GM21390 (cell line): ENCODE measurements at regions not wholly inside any gene's neighbourhood (a gene's known extent, or its start where the extent isn't known, plus 50 kb on each side); places are given as distances from the start of the nearest gene placed in this dataset.
"Not testable (repeated sequence)": the region's sequence is repeated elsewhere in the genome, so short reads cannot be mapped to it uniquely, and the experiment has no call there.

Experiments used
- ATAC-seq: cut with Tn5 transposase; IDR thresholded peaks from one replicate; pipeline ENCODE4 v1.9.1; 2021; ENCODE audit not compliant: unreplicated experiment

DNA sequence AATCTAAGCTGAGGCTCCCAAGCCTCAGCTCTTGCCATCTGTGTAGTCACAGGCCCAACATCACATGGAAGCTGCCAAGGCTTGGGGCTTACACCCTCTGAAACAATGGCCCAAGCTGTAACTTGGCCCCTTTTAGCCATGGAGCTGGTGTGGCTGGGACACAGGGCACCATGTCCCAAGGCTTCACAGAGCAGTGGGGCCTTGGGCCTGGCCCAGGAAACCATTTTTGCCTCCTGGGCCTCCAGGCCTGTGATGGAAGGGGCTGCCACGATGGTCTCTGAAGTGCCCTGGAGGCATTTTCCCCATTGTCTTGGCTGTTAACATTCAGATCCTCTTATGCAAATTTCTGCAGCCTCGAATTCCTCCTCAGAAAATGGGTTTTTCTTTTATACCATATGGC, 952.3 kb upstream of the GOT2 start:
- ATAC-seq = no peak

- ATAC-seq = no peak
Observed at GRCh38 chr16:59684911-59685310, 950.8 kb upstream of the GOT2 start.

- ATAC-seq = no peak
Observed at GRCh38 chr16:59683709-59684108, 949.6 kb upstream of the GOT2 start.

DNA sequence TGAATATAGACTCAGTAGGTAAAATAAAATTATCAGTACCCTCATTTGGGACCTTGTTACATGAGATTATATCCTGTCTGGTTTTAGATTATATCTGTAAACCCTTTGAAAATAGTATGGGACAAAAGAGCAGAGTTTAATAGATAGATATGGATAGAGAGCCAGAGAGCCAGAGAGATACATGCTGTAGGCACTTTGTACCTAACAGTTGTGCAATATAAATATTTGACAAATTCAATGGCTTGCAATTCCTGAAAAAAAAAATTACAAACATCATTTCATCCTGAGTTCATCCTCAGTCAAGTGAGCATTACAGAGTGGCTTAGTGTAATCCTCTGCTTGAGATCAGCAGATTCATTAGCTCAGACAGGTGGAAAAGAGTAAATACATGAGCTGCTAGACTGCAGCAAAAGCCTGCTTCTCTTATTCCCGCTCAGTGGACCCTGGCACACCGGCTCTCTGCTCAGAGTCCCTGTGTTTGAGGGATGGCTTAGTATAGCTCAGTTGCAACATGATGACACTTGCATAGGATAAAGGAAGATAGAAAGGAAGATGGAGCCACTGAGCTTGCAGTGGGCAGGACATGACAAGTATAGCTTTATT, 931.6 kb upstream of the GOT2 start:
- ATAC-seq = no peak

- no peak for ATAC-seq
Observed at GRCh38 chr16:59658572-59658971, 924.5 kb upstream of the GOT2 start.

DNA sequence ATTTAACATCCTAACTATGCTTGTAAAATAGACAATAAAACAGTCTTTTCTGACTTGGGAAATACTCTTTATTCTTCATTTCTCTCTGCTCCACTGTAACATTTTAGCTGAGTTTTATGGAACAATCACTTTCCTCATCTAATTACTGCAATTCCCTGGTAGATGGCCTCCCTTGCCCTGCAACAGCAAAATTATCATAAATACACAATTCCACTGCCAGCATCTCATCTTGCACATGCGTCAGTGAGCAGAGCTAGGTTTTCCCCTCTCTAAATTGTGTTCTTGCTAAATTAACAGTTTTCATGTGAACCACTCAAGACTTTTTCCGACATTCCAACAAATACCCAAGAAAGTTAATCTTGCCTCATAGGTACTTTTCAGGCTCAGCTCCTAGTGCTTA, 920.9 kb upstream of the GOT2 start:
- ATAC-seq = no peak

DNA sequence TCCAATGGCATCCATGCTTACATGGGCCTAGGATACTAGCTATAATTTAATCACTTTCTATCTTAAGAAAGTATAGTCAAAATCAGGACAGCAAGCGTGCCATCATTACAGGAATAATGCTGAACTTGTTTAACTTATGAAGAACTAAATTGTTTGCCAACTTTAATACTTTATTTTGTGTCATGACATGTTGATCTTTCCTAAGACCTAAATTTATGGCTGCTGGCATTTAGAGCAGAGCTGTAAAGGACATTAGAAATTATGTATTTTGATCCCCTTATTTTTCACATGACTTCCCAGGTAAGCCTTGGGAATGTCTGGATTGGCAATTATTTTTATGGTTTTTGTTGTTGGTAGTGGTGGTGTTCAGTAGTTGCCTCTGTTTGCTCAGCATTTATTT, 920.3 kb upstream of the GOT2 start:
- ATAC-seq = no peak

DNA sequence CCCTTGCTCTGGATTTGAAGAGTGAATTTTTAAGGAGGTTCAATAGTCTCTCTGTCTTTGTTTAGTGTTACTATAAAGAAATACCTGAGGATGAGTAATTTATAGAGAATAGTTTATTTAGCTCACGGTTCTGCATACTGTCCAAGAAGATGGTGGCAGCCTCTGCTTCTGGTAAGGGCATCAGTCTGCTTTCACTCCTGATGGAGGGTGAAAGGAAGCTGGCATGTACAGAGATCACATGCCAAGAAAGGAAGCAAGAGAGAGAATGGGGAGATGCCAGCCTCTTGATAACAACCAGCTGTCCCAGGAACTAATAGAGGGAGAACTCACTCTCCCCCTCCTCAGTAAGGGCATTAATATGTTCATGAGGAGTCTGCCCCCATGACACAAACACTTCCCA, 917.5 kb upstream of the GOT2 start:
- ATAC-seq = no peak

- no peak for ATAC-seq
Observed at GRCh38 chr16:59645194-59645593, 911.1 kb upstream of the GOT2 start.

GRCh38 chr16:59635674-59636073, 901.6 kb upstream of the GOT2 start:
- ATAC-seq = no peak

- ATAC-seq = no peak
Observed at GRCh38 chr16:59634951-59635350, 900.8 kb upstream of the GOT2 start.

DNA sequence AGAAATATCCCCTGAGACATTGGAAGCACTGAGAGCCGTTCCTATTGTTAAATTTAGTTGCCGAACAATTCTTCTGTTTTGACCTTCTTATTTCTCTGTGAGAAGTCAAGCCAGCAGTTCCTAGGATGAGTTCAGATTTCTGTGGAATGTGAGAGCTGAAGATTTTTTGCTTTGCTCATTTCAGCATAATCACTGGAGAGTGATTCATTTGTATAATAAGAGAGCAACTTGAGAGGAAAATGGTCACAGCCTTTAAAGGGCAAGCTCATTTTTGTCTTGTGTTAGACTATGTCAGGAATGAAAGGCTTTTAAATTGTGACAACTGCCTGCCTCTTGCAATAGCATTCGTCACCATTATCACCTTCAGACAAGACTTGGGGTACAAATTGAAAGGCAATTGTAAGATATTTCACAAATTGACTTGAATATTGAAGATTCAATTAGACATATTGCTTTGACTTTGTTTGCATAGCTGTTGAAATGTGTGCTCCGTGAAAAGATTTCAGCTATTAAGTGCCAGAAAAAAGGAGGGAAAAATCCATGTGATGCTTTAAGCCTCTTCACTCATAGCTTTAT, 900.0 kb upstream of the GOT2 start:
- ATAC-seq = no peak

DNA sequence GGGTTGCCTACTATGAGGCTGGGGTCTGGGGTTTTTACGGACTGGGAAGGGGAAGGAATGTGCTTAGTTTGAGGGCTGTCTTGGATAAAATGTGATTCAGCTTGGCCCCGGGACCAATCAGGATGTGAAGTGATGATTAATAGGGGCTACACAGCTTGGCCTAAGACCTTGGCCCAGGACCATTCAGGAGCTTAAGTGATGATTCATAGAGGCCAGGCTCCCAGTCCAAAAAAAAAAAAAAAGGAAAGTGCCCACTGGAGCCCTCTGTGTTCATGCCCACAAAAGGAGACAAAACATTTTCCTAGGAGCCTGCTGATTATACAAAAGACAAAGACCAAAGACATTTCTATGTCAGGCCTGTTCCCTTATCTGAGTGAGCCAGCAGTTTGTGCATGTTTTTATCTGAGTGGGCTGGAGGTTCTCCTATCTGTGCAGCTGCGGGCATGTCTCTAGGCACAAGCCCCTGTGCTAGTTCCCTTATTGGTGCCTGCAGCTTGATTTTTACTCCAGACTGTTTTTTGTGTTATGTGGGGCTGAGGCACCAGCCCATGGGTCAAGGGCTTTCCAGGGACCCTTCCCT, 898.2 kb upstream of the GOT2 start:
- no peak for ATAC-seq

DNA sequence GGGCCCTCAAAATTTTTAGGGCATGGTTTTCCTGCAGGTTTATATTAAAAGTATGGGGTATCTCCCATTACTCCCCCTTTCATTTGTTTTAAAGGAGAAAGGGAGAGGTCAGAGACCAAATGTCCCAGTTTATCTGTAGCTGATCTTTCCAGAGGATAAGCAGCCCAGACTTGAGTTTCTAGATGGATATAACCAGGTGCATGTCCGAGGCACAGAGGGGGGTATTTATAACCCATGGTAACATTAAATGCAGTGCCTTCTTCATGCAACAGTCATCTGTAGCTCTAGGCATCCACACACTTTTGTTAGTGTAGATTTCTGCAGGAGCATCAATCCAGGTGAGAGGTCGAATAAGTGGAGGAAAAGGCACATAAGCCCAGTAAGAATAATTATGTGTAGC, 890.3 kb upstream of the GOT2 start:
- not testable (repeated sequence) for ATAC-seq

DNA sequence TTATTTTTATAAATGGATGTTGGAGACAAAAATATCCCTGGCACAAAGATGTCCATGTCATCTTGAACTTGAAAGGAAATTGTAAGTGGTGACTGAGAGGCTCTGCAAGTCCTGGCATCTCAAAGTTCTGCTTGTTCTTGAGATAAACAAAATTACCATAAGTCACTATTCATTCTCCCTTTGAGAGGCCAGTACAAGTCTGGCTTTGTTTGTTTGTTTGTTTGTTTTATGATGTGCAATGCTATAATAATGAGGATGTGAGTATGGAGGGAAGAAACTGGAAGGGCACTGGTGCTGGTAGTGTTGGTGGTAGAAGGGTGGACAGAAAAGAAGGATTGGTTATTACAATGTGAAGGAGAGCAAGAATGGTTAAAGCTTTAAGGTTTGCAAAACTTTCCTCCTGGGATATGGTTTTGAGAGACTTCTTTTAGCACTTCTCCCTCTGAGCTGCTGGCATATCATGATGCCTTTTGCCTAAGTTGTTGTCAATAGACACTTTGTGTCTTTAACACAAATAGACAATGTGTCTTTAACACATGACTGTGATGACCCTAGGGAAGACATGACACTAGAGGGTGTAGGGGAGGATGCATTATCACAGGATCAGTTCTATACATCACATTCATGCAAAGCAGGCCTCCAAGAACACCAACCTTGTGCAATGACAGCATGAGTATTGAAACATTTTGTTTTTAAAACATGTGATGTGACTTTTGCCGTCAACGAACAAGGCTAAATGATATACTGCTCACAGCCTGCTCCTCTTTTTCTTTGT, 880.5 kb upstream of the GOT2 start:
- no peak for ATAC-seq

GRCh38 chr16:59612910-59613620, 878.9 kb upstream of the GOT2 start:
- not testable (repeated sequence) for ATAC-seq

GRCh38 chr16:59612094-59612493, 878.0 kb upstream of the GOT2 start:
- no peak for ATAC-seq

GRCh38 chr16:59611556-59611955, 877.4 kb upstream of the GOT2 start:
- ATAC-seq = no peak

DNA sequence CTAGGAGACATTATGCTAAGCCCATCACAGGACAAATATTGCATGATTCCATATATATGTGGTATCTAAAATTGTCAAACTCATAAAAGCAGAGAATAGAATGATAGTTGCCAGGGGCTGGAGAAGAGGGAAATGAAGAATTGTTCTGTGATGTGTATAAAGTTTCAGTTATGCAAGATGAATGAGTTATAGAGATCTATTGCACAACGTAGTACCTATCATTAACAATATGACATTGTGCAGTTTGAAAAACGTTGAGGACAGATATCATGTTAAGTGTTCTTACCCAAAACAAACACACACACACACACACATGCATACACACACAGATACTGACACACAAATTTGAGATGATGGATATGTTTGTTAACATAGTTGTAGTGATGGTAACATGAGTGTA, 871.6 kb upstream of the GOT2 start:
- ATAC-seq = no peak

GRCh38 chr16:59604354-59604753, 870.2 kb upstream of the GOT2 start:
- ATAC-seq = no peak

- no peak for ATAC-seq
Observed at GRCh38 chr16:59601452-59601851, 867.3 kb upstream of the GOT2 start.

DNA sequence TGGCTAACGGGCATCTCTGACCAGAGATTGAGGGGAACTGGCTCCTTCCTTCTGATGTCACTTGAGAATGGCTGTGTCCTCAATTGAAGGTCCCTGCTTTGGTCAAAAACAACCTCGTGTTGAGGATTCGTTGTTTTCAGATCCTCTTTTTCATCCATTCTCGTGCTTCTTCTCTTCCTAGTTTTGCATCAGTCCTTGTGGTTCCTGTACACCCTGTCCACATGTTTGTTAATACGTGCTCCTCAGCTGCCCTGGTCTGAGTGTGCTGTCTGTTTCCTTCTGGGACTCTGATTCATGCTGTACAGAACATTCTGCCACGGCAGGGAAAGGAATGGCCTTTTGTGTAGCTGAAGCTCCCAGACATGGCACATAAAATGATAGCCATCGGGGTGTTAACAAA, 863.2 kb upstream of the GOT2 start:
- ATAC-seq = no peak
